K562 (cell line): ENCODE measurements at regions not wholly inside any gene's neighbourhood (a gene's known extent, or its start where the extent isn't known, plus 50 kb on each side); places are given as distances from the start of the nearest gene placed in this dataset.

Source experiments
- ATAC-seq: fragments of 200-7000 bp; cut with Tn5 transposase; 3 replicates; pipeline ENCODE4 v1.9.1; 2020; ENCODE audit warnings: moderate library complexity
- BruUV-seq: library from RNA; stranded (reverse); fragments of 400-500 nt; replicated peaks from 2 replicates; lab custom pipeline; 2021; lab: Mats Ljungman, UMichigan
- CTCF ChIA-PET: fragments of 300-600 bp; formaldehyde crosslinking; extraction: SDS; loops from one replicate; lab custom pipeline; 2021; ENCODE audit warnings: low intra/inter-chr PET ratio; lab: Yijun Ruan, JAX
- POLR2A ChIA-PET: fragments of 300-600, 350-650 bp; sonication (Branson Sonifier 250); formaldehyde crosslinking; extraction: SDS; loops from one replicate; lab custom pipeline; 2021; ENCODE audit warnings: antibody characterized with exemption, inconsistent platforms; lab: Yijun Ruan, JAX
- DNase-seq, 4 experiments: peaks; one replicate each; pipeline versions ENCODE4 v3.0.0 to v3.0.0-alpha.2; 2011 to 2018; ENCODE audit warnings: low spot score in 3 of 4, mixed read lengths in 3 of 4; ENCODE audit errors: extremely low read depth in 1 of 4
- FAIRE-seq: peaks from 2 replicates; lab custom pipeline; 2011; peaks lifted over from hg19 to GRCh38; lab: Jason Lieb, UNC
- H2AFZ ChIP-seq: 2 replicates; pipeline ENCODE4 v1.6.0; 2011; ENCODE audit warnings: low read depth, low read length, control low read depth, inconsistent platforms
- H3K27ac ChIP-seq: fragments of 200-600 bp; 3 replicates; pipeline ENCODE4 v1.8.0; 2011; ENCODE audit warnings: low read depth, mild to moderate bottlenecking, control low read depth, inconsistent platforms, low read length, moderate library complexity, mixed read lengths; ENCODE audit errors: extremely low read depth
- H3K27me3 ChIP-seq, 2 experiments: fragments of 300-600 bp in 1 of 2; 2 replicates in 1 of 2; 3 replicates in 1 of 2; pipeline versions ENCODE4 v1.6.0 to v1.8.0; 2011; ENCODE audit warnings: inconsistent platforms in 2 of 2, low read length in 2 of 2, mild to moderate bottlenecking in 1 of 2, mixed read lengths in 1 of 2, moderate library complexity in 1 of 2; ENCODE audit not compliant: control insufficient read depth in 2 of 2, insufficient read depth in 2 of 2
- H3K36me3 ChIP-seq: fragments of 300-600 bp; 3 replicates; pipeline ENCODE4 v1.8.0; 2011; ENCODE audit warnings: mild to moderate bottlenecking, low read length, inconsistent platforms; ENCODE audit not compliant: control insufficient read depth, insufficient read depth
- H3K4me1 ChIP-seq, 2 experiments: fragments of 200-600 bp in 1 of 2; replicated peaks in 1 of 2; 2 replicates in 1 of 2; 3 replicates in 1 of 2; pipeline versions ENCODE4 v1.5.1 to v1.8.0; 2011; ENCODE audit warnings: inconsistent platforms in 2 of 2, low read length in 2 of 2, mild to moderate bottlenecking in 1 of 2, mixed read lengths in 1 of 2, moderate library complexity in 1 of 2; ENCODE audit not compliant: control insufficient read depth in 2 of 2, insufficient read depth in 2 of 2
- H3K4me2 ChIP-seq: 2 replicates; pipeline ENCODE4 v1.6.1; 2011; ENCODE audit warnings: low read length, control low read depth, inconsistent platforms, mixed read lengths; ENCODE audit not compliant: insufficient read depth
- H3K4me3 ChIP-seq: fragments of 200-600 bp; sonication (generic), shearing (Covaris generic); 2 replicates; pipeline ENCODE4 v1.5.1; 2016; ENCODE audit warnings: control low read depth, inconsistent platforms
- H3K79me2 ChIP-seq: fragments of 200-600 bp; 3 replicates; pipeline ENCODE4 v1.8.0; 2011; ENCODE audit warnings: low read length, inconsistent platforms; ENCODE audit not compliant: control insufficient read depth, insufficient read depth
- H3K9ac ChIP-seq, 2 experiments: 2 replicates each; pipeline versions ENCODE4 v1.6.0 to v1.6.1; 2011; ENCODE audit warnings: low read depth in 2 of 2, low read length in 2 of 2, control low read depth in 1 of 2, inconsistent platforms in 1 of 2, mild to moderate bottlenecking in 1 of 2, mixed read lengths in 1 of 2; ENCODE audit not compliant: insufficient read depth in 1 of 2
- H3K9me1 ChIP-seq: one replicate; pipeline ENCODE4 v1.6.0; 2011; ENCODE audit warnings: inconsistent platforms, mild to moderate bottlenecking, low read length, moderate library complexity; ENCODE audit not compliant: control insufficient read depth, insufficient read depth
- H3K9me3 ChIP-seq: replicated peaks from 2 replicates; pipeline ENCODE4 v1.5.1; 2011; ENCODE audit warnings: low read depth, low read length, inconsistent platforms; ENCODE audit not compliant: control insufficient read depth, insufficient read depth
- H4K20me1 ChIP-seq: replicated peaks from 2 replicates; pipeline ENCODE4 v1.6.1; 2011; ENCODE audit warnings: low read length, inconsistent platforms, mixed read lengths; ENCODE audit not compliant: control insufficient read depth, insufficient read depth
- DMBX1 ChIP-seq: fragments of 250-450 bp; sonication (Bioruptor Pico); IDR thresholded peaks from 2 replicates; pipeline ENCODE4 v1.8.0; 2022; ENCODE audit warnings: inconsistent platforms, mild to moderate bottlenecking, moderate library complexity, borderline replicate concordance
- PHF21A ChIP-seq: fragments of 450-650 bp; IDR thresholded peaks from 2 replicates; pipeline ENCODE4 v1.6.1; 2017; ENCODE audit warnings: low read depth, borderline replicate concordance
- UBTF ChIP-seq, 2 experiments: IDR thresholded peaks; 2 replicates each; pipeline ENCODE4 v1.6.1; 2012; ENCODE audit warnings: improper control_type of control experiment in 2 of 2, low read depth in 2 of 2, low read length in 2 of 2, borderline replicate concordance in 1 of 2
- WGBS: fragments of 100-300 bp; shearing (Covaris generic); methylation state at CpG from one replicate; pipeline ENCODE4 v1.1.6; 2016; ENCODE audit warnings: low coverage, mixed read lengths; ENCODE audit not compliant: insufficient coverage; ENCODE audit errors: missing lambda C conversion rate; 5-methylcytosine and 5-hydroxymethylcytosine counted together
- in situ Hi-C: fragments of 300-500 bp; cut with MboI; formaldehyde crosslinking; loops from 4 replicates; pipeline ENCODE4 v1.15.0; 2018; ENCODE audit warnings: inconsistent platforms, mixed read lengths
- intact Hi-C: fragments of 100-400 bp; cut with micrococcal nuclease; formaldehyde crosslinking; loops from 2 replicates; pipeline ENCODE4 v1.14.2; 2022

GRCh38 chr1:201591981-201592380 is 53.1 kb downstream of the NAV1 start:
- FAIRE-seq (no peak), DNase-seq (no peak), ATAC-seq (no peak)
- POLR2A ChIA-PET, result interaction anchor here (1.4 kb wide), 1 partner anchor 17 kb away, joined by 6 read pairs; no protein-coding TSS in a partner anchor
- H3K4me2 ChIP-seq, result no peak overlapping the region
- no peak overlapping the region for H3K9ac ChIP-seq
- CTCF ChIA-PET, result no interaction called here
- 26% methylated on average over 3 of the region's 3 CpGs for WGBS
- no peaks in the 10 kb centered on the region; the same call in 1 of the 2 replicates for H4K20me1 ChIP-seq
- no peak for TF ChIP-seq UBTF (IDR thresholded peaks at IDR 0.05; ENCODE audit: borderline replicate concordance in 1 of 2, low read depth in 2 of 2, low read length in 2 of 2)
- TF ChIP-seq DMBX1, result no peak
- no peak for TF ChIP-seq PHF21A
- peaks cover 0 to 31% of the 10 kb centered on the region in 2 experiments; a peak in 3 of 5 replicates for H3K27me3 ChIP-seq
- no peaks in the 10 kb centered on the region for H3K9me1 ChIP-seq
- peaks cover 0 to 3% of the 10 kb centered on the region in 2 experiments; a peak in 2 of 5 replicates for H3K4me1 ChIP-seq
- intact Hi-C loops, result no loop called here
- H3K27ac ChIP-seq, result no peak overlapping the region
- H3K36me3 ChIP-seq, result no peaks in the 10 kb centered on the region
- H3K4me3 ChIP-seq, result no peak overlapping the region
- BruUV-seq, result no TSS peak
- no peaks in the 10 kb centered on the region for H3K79me2 ChIP-seq
- no peak overlapping the region for H2AFZ ChIP-seq
- in situ Hi-C loops, result no loop called here
- H3K9me3 ChIP-seq, result no peaks in the 10 kb centered on the region
